Coronary artery (tissue), 2 donors: ENCODE measurements at regions not wholly inside any gene's neighbourhood (a gene's known extent, or its start where the extent isn't known, plus 50 kb on each side); places are given as distances from the start of the nearest gene placed in this dataset.

ENCODE experiments used
- DNase-seq: peaks from one replicate; pipeline ENCODE4 v3.0.0-alpha.2; 2017; ENCODE audit warnings: low spot score
- H3K27ac ChIP-seq, 2 donors: fragments of 200-600 bp; sonication (generic); one replicate each; pipeline ENCODE4 v1.5.1; 2016 to 2019
- H3K4me3 ChIP-seq: fragments of 200-600 bp; sonication (generic); 2 replicates; pipeline ENCODE4 v1.5.1; 2016; ENCODE audit warnings: mild to moderate bottlenecking, moderate library complexity
- TF ChIP-seq, protein P1 (sequence below): fragments of 200-600 bp; sonication (generic); IDR thresholded peaks from one replicate; pipeline ENCODE4 v1.5.1; 2019; ENCODE audit warnings: antibody characterized with exemption

DNA sequence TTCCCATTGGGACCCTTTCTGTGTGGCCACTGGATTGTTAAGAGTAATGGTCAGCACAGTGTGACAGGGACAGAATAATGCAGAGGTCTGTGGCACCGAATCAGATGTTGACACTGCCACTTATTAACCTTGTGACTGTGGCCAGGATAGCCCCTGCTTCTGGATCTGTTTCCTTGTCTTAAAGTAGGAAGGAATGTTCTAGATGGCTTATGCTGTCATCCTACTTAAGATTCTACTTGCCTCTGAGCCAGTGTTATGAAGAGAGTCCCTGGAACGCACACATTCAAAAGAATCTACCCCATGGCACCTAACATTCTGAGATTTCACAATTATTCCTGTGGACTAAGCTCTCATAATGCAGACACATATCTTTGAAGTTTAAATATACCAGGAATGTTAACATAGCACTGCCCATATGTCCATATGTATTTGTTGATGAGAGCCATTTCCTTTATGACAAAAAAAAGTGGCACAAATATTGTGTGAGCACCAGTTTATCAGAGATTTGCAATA lies 612.7 kb downstream of the TLR4 start:
- Histone ChIP-seq H3K4me3 (no peak overlapping the region), H3K27ac (no peak overlapping the region)
- DNase-seq: no peak
- TF ChIP-seq, protein P1, sequence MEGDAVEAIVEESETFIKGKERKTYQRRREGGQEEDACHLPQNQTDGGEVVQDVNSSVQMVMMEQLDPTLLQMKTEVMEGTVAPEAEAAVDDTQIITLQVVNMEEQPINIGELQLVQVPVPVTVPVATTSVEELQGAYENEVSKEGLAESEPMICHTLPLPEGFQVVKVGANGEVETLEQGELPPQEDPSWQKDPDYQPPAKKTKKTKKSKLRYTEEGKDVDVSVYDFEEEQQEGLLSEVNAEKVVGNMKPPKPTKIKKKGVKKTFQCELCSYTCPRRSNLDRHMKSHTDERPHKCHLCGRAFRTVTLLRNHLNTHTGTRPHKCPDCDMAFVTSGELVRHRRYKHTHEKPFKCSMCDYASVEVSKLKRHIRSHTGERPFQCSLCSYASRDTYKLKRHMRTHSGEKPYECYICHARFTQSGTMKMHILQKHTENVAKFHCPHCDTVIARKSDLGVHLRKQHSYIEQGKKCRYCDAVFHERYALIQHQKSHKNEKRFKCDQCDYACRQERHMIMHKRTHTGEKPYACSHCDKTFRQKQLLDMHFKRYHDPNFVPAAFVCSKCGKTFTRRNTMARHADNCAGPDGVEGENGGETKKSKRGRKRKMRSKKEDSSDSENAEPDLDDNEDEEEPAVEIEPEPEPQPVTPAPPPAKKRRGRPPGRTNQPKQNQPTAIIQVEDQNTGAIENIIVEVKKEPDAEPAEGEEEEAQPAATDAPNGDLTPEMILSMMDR: no peak

GRCh38 chr9:118318770-118319431 lies 614.7 kb downstream of the TLR4 start:
- no peak for DNase-seq
- TF ChIP-seq, protein P1: no peak
- Histone ChIP-seq H3K27ac (no peak overlapping the region), H3K4me3 (no peak overlapping the region)

- Histone ChIP-seq H3K4me3 (no peak overlapping the region), H3K27ac (no peak overlapping the region)
- TF ChIP-seq, protein P1: no peak
- DNase-seq: no peak
Measured at GRCh38 chr9:118321788-118322187, 617.6 kb downstream of the TLR4 start.

DNA sequence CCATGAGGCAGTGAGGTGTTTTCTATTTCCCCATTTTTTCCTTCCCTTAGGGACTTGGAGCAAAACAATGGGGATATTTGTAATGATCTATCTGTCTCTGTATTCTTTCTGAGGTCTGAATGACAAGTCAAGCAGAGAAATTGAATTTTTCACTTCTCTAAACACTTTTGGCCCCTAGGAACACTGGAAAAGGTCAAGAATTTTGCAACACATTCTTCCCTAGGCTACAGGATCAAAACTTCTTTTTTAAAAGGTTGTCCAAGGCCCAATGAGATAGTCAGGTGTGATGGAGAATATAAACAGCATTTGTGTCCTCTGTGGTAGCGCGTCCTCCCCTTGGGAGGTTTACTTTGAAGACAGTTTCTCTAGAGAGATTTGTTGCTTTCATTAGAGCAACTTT lies 620.5 kb downstream of the TLR4 start:
- Histone ChIP-seq H3K4me3 (no peak overlapping the region), H3K27ac (no peak overlapping the region)
- TF ChIP-seq, protein P1: no peak
- no peak for DNase-seq

DNA sequence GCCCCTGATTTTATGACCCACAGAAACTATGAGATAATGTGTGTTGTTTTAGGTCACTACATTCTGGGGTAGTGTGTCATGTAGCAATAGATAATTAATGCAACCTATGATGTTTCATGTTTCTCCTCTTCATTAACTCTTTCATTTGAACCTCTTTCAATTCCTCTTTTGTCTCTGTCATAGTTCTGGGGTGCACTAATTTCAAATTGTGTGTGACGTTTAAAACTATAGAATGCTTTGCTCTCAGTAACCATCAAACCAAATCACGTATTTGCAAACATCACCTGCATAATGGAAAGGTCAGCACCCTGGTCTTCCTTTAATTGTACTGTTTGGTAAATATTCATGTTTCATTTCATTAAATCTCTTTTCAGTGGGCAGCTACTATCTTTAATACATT lies 621.6 kb downstream of the TLR4 start:
- Histone ChIP-seq H3K4me3 (no peak overlapping the region), H3K27ac (no peak overlapping the region)
- no peak for DNase-seq
- TF ChIP-seq, protein P1: no peak

GRCh38 chr9:118326326-118326725 lies 622.1 kb downstream of the TLR4 start:
- H3K27ac ChIP-seq: no peak overlapping the region
- H3K4me3 ChIP-seq: no peak overlapping the region
- TF ChIP-seq, protein P1: no peak
- no peak for DNase-seq
